ENCODE measurements at regions not wholly inside any gene's neighbourhood (a gene's known extent, or its start where the extent isn't known, plus 50 kb on each side); places are given as distances from the start of the nearest gene placed in this dataset.

DNA sequence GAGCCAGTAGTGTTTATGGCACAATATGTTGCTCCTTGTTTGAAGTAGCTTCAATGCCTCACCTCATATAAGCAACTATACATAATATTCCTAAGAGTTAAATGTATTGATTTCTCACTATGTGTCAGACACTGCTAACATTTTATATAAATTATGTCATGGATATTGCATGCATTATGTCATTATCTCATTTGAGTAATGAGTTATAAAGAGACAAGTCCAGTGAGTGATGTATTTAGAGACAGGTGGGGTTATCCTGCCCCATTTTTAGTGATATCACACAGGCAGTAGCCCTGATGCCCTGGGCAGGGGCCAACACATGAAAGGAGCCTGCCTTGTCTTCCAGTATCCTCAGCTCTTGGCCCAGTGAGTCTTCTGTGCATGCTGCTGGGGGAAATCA lies 247.0 kb upstream of the SESN3 start:
- no peak for TF ChIP-seq POLR2AphosphoS5 (IDR thresholded peaks at IDR 0.05; ENCODE audit: low read depth, low read length)
- no peak for TF ChIP-seq FOXP2 (optimal IDR thresholded peaks at IDR 0.05; ENCODE audit: borderline replicate concordance, extremely low read depth, extremely low read length, insufficient read depth)
- TF ChIP-seq, protein P1, sequence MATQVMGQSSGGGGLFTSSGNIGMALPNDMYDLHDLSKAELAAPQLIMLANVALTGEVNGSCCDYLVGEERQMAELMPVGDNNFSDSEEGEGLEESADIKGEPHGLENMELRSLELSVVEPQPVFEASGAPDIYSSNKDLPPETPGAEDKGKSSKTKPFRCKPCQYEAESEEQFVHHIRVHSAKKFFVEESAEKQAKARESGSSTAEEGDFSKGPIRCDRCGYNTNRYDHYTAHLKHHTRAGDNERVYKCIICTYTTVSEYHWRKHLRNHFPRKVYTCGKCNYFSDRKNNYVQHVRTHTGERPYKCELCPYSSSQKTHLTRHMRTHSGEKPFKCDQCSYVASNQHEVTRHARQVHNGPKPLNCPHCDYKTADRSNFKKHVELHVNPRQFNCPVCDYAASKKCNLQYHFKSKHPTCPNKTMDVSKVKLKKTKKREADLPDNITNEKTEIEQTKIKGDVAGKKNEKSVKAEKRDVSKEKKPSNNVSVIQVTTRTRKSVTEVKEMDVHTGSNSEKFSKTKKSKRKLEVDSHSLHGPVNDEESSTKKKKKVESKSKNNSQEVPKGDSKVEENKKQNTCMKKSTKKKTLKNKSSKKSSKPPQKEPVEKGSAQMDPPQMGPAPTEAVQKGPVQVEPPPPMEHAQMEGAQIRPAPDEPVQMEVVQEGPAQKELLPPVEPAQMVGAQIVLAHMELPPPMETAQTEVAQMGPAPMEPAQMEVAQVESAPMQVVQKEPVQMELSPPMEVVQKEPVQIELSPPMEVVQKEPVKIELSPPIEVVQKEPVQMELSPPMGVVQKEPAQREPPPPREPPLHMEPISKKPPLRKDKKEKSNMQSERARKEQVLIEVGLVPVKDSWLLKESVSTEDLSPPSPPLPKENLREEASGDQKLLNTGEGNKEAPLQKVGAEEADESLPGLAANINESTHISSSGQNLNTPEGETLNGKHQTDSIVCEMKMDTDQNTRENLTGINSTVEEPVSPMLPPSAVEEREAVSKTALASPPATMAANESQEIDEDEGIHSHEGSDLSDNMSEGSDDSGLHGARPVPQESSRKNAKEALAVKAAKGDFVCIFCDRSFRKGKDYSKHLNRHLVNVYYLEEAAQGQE (IDR thresholded peaks at IDR 0.05; ENCODE audit: insufficient read depth in 1 of 2, low read depth in 2 of 2, low read length in 2 of 2), result no peak
- no peak for TF ChIP-seq SIN3A (IDR thresholded peaks at IDR 0.05; ENCODE audit: borderline replicate concordance, insufficient read depth, low read length)
- TF ChIP-seq TAF1 (IDR thresholded peaks at IDR 0.05; ENCODE audit: borderline replicate concordance, insufficient read depth, low read length), result no peak

- TF ChIP-seq FOXP2 (optimal IDR thresholded peaks at IDR 0.05; ENCODE audit: borderline replicate concordance, extremely low read depth, extremely low read length, insufficient read depth) (no peak), SIN3A (IDR thresholded peaks at IDR 0.05; ENCODE audit: borderline replicate concordance, insufficient read depth, low read length) (no peak), POLR2AphosphoS5 (IDR thresholded peaks at IDR 0.05; ENCODE audit: low read depth, low read length) (no peak), TAF1 (IDR thresholded peaks at IDR 0.05; ENCODE audit: borderline replicate concordance, insufficient read depth, low read length) (no peak)
- TF ChIP-seq, protein P1 (IDR thresholded peaks at IDR 0.05; ENCODE audit: insufficient read depth in 1 of 2, low read depth in 2 of 2, low read length in 2 of 2), result no peak
Observed at GRCh38 chr11:95469258-95469657, 238.3 kb upstream of the SESN3 start.

DNA sequence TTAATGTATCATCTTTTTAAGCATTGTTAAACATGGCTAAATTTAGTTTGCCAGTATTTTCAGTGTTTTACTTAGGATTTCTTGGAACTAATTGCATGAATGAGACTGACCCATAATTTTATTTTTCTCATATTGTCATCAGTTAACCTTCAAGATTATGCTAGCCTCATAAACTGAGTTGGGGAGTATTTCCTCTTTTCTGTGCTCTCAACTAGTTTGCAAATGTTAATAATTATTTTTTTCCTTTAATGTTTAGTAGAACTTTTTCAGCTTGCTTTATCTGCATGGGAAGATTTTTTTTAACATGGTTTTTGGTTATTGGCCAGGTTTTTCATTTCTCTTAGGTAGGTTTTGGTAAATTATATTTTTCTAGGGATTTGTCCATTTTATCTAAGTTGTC lies 235.4 kb upstream of the SESN3 start:
- TF ChIP-seq FOXP2 (optimal IDR thresholded peaks at IDR 0.05; ENCODE audit: borderline replicate concordance, extremely low read depth, extremely low read length, insufficient read depth) (no peak), SIN3A (IDR thresholded peaks at IDR 0.05; ENCODE audit: borderline replicate concordance, insufficient read depth, low read length) (no peak), POLR2AphosphoS5 (IDR thresholded peaks at IDR 0.05; ENCODE audit: low read depth, low read length) (no peak)
- TF ChIP-seq, protein P1 (IDR thresholded peaks at IDR 0.05; ENCODE audit: insufficient read depth in 1 of 2, low read depth in 2 of 2, low read length in 2 of 2), result no peak

DNA sequence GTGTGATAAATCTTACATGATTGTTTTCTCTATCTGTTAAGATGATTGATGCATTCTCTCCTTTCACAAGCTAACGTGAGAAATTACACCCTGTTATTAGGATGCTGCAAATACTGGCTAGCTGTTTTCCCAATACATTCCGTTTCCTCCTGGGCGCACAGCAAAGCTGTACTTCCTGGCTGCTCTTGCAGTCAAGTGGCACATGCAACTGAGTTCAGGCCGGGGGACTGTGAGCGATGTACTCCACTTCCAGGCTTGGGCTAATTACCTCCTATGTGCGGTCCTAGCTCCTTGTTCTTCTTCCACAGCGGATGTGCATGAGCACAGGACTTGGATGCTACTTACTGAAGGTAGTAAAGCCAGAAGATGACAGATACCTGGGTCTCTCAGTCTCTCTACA lies 234.9 kb upstream of the SESN3 start:
- TF ChIP-seq, protein P1 (IDR thresholded peaks at IDR 0.05; ENCODE audit: insufficient read depth in 1 of 2, low read depth in 2 of 2, low read length in 2 of 2), result no peak
- TF ChIP-seq POLR2AphosphoS5 (IDR thresholded peaks at IDR 0.05; ENCODE audit: low read depth, low read length) (no peak), SIN3A (IDR thresholded peaks at IDR 0.05; ENCODE audit: borderline replicate concordance, insufficient read depth, low read length) (no peak), FOXP2 (optimal IDR thresholded peaks at IDR 0.05; ENCODE audit: borderline replicate concordance, extremely low read depth, extremely low read length, insufficient read depth) (no peak), TAF1 (IDR thresholded peaks at IDR 0.05; ENCODE audit: borderline replicate concordance, insufficient read depth, low read length) (no peak)

- TF ChIP-seq POLR2AphosphoS5 (IDR thresholded peaks at IDR 0.05; ENCODE audit: low read depth, low read length) (no peak), TAF1 (IDR thresholded peaks at IDR 0.05; ENCODE audit: borderline replicate concordance, insufficient read depth, low read length) (no peak), FOXP2 (optimal IDR thresholded peaks at IDR 0.05; ENCODE audit: borderline replicate concordance, extremely low read depth, extremely low read length, insufficient read depth) (no peak), SIN3A (IDR thresholded peaks at IDR 0.05; ENCODE audit: borderline replicate concordance, insufficient read depth, low read length) (no peak)
- TF ChIP-seq, protein P1 (IDR thresholded peaks at IDR 0.05; ENCODE audit: insufficient read depth in 1 of 2, low read depth in 2 of 2, low read length in 2 of 2), result no peak
Observed at GRCh38 chr11:95461858-95462257, 230.9 kb upstream of the SESN3 start.
